KMS-11 (cell line): ENCODE measurements at regions not wholly inside any gene's neighbourhood (a gene's known extent, or its start where the extent isn't known, plus 50 kb on each side); places are given as distances from the start of the nearest gene placed in this dataset.

ENCODE experiments used
- H2AFZ ChIP-seq: fragments of 200-600 bp; sonication (generic); 2 replicates; pipeline ENCODE4 v1.6.1; 2016; ENCODE audit warnings: antibody characterized with exemption, mixed run types, low read depth
- H3K27ac ChIP-seq: fragments of 200-600 bp; sonication (generic); 2 replicates; pipeline ENCODE4 v1.6.1; 2016; ENCODE audit warnings: mild to moderate bottlenecking, mixed run types
- H3K27me3 ChIP-seq: fragments of 200-600 bp; sonication (generic); 2 replicates; pipeline ENCODE4 v1.6.1; 2017; ENCODE audit warnings: mild to moderate bottlenecking, low read depth, mixed run types, moderate library complexity; ENCODE audit not compliant: insufficient read depth
- H3K36me3 ChIP-seq: fragments of 200-600 bp; sonication (generic); 2 replicates; pipeline ENCODE4 v1.6.1; 2017; ENCODE audit warnings: mild to moderate bottlenecking, mixed run types; ENCODE audit not compliant: insufficient read depth
- H3K4me1 ChIP-seq: fragments of 200-600 bp; sonication (generic); 2 replicates; pipeline ENCODE4 v1.6.1; 2016; ENCODE audit warnings: mild to moderate bottlenecking, low read depth, mixed run types; ENCODE audit not compliant: poor library complexity, severe bottlenecking
- H3K4me2 ChIP-seq: fragments of 200-600 bp; sonication (generic); 2 replicates; pipeline ENCODE4 v1.7.0; 2016; ENCODE audit warnings: mild to moderate bottlenecking, mixed run types
- H3K4me3 ChIP-seq: fragments of 200-600 bp; sonication (generic); IDR thresholded peaks from 2 replicates; pipeline ENCODE4 v1.6.1; 2017; ENCODE audit warnings: low read depth, low read length, mixed read lengths; ENCODE audit not compliant: insufficient read depth
- H3K79me2 ChIP-seq: fragments of 200-600 bp; sonication (generic); 2 replicates; pipeline ENCODE4 v1.6.1; 2016; ENCODE audit warnings: low read depth, mixed run types; ENCODE audit not compliant: insufficient read depth
- H3K9ac ChIP-seq: fragments of 200-600 bp; sonication (generic); 2 replicates; pipeline ENCODE4 v1.6.1; 2016; ENCODE audit warnings: mild to moderate bottlenecking, mixed run types
- H4K20me1 ChIP-seq: fragments of 200-600 bp; sonication (generic); 2 replicates; pipeline ENCODE4 v1.6.1; 2016; ENCODE audit warnings: mild to moderate bottlenecking, mixed run types; ENCODE audit not compliant: insufficient read depth
- CTCF ChIP-seq: fragments of 200-600 bp; sonication (generic); conservative IDR thresholded peaks from 2 replicates; pipeline ENCODE4 v1.6.1; 2017; ENCODE audit warnings: low read depth, mild to moderate bottlenecking, antibody characterized with exemption, low read length, moderate library complexity, mixed read lengths

- no peak overlapping the region for H3K27ac ChIP-seq
- no peak overlapping the region for H2AFZ ChIP-seq
- no peaks in the 10 kb centered on the region for H3K4me1 ChIP-seq
- no peaks in the 10 kb centered on the region for H3K79me2 ChIP-seq
- H4K20me1 ChIP-seq, result no peaks in the 10 kb centered on the region
- TF ChIP-seq CTCF, result no peak
- H3K9ac ChIP-seq, result no peak overlapping the region
- H3K4me3 ChIP-seq, result no peak overlapping the region
- H3K4me2 ChIP-seq, result no peak overlapping the region
- H3K27me3 ChIP-seq, result no peaks in the 10 kb centered on the region; the same call in 1 of the 2 replicates
- no peaks in the 10 kb centered on the region for H3K36me3 ChIP-seq
Observed at GRCh38 chr6:170128346-170128745, 162.5 kb downstream of the DLL1 start.

GRCh38 chr6:170127151-170127550 is 163.7 kb downstream of the DLL1 start:
- no peak overlapping the region for H3K4me2 ChIP-seq
- no peaks in the 10 kb centered on the region for H3K4me1 ChIP-seq
- H3K27me3 ChIP-seq, result no peaks in the 10 kb centered on the region; the same call in 1 of the 2 replicates
- H4K20me1 ChIP-seq, result no peaks in the 10 kb centered on the region
- no peak overlapping the region for H3K27ac ChIP-seq
- no peaks in the 10 kb centered on the region for H3K36me3 ChIP-seq
- no peak overlapping the region for H3K4me3 ChIP-seq
- no peaks in the 10 kb centered on the region for H3K79me2 ChIP-seq
- H2AFZ ChIP-seq, result no peak overlapping the region
- TF ChIP-seq CTCF, result no peak
- no peak overlapping the region for H3K9ac ChIP-seq

- Histone ChIP-seq H3K36me3 (no peaks in the 10 kb centered on the region), H4K20me1 (no peaks in the 10 kb centered on the region), H3K27ac (no peak overlapping the region), H3K4me1 (no peaks in the 10 kb centered on the region), H3K79me2 (no peaks in the 10 kb centered on the region), H2AFZ (no peak overlapping the region), H3K4me2 (no peak overlapping the region), H3K4me3 (no peak overlapping the region), H3K27me3 (no peaks in the 10 kb centered on the region; the same call in 1 of the 2 replicates), H3K9ac (no peak overlapping the region)
- TF ChIP-seq CTCF, result no peak
Observed at GRCh38 chr6:170125456-170126300, 165.2 kb downstream of the DLL1 start.

- H3K36me3 ChIP-seq, result no peaks in the 10 kb centered on the region
- no peak overlapping the region for H3K4me3 ChIP-seq
- no peak overlapping the region for H3K27ac ChIP-seq
- H4K20me1 ChIP-seq, result no peaks in the 10 kb centered on the region
- H2AFZ ChIP-seq, result no peak overlapping the region
- no peak overlapping the region for H3K4me2 ChIP-seq
- H3K4me1 ChIP-seq, result no peaks in the 10 kb centered on the region
- no peaks in the 10 kb centered on the region for H3K79me2 ChIP-seq
- H3K9ac ChIP-seq, result no peak overlapping the region
- no peaks in the 10 kb centered on the region; the same call in 1 of the 2 replicates for H3K27me3 ChIP-seq
- no peak for TF ChIP-seq CTCF
Observed at GRCh38 chr6:170124836-170125235, 166.0 kb downstream of the DLL1 start.
